Astrocyte of the cerebellum (primary cell): ENCODE measurements at regions not wholly inside any gene's neighbourhood (a gene's known extent, or its start where the extent isn't known, plus 50 kb on each side); places are given as distances from the start of the nearest gene placed in this dataset.
A peak's percentile ranks its signal among the peaks of the same experiment; 100 is the strongest.
"Not testable (repeated sequence)": the region's sequence is repeated elsewhere in the genome, so short reads cannot be mapped to it uniquely, and the experiment has no call there.

ENCODE experiments used
- DNase-seq: peaks from one replicate; pipeline ENCODE4 v3.0.0-alpha.2; 2011; ENCODE audit warnings: low read depth
- H3K4me3 ChIP-seq: 2 replicates; pipeline ENCODE4 v1.5.1; 2011; ENCODE audit warnings: mild to moderate bottlenecking, low read depth, low read length, moderate library complexity
- CTCF ChIP-seq: IDR thresholded peaks from 2 replicates; pipeline ENCODE4 v1.5.1; 2012; ENCODE audit warnings: low read length, low read depth, moderate library complexity, mild to moderate bottlenecking; ENCODE audit errors: missing control alignments
- in situ Hi-C: cut with HindIII; loops from 2 replicates; pipeline ENCODE4 v1.10.0; 2017; ENCODE audit warnings: low sequenced_read_pairs

GRCh38 chr15:81666839-81667238, 292.8 kb upstream of the TMC3 start:
- DNase-seq: no peak
- in situ Hi-C loops: no loop called here
- TF ChIP-seq CTCF: no peak
- H3K4me3 ChIP-seq: no peak overlapping the region

GRCh38 chr15:81660976-81661375, 287.0 kb upstream of the TMC3 start:
- in situ Hi-C loops: no loop called here
- no peak for DNase-seq
- TF ChIP-seq CTCF: no peak
- no peak overlapping the region for H3K4me3 ChIP-seq

DNA sequence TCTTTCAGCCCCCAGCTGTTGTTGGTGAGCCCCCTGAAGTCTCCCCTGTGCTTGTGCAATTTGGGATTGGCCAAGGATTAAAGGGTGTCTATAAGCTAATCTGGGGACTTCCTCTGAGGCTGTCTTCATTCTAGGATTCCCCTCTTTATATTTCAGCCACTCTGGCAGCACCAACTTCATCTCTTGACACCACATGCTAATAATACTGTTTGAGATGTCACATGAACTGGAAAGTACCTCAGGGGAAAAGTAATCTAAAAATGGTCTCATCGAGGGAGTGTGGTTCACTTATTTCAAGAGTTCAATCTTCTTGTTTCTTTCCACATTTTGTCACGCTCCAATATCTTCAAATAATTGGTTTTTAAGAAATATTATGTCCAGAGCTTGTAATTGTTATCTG, 279.2 kb upstream of the TMC3 start:
- in situ Hi-C loops: no loop called here
- no peak overlapping the region for H3K4me3 ChIP-seq
- DNase-seq: no peak
- TF ChIP-seq CTCF: no peak

DNA sequence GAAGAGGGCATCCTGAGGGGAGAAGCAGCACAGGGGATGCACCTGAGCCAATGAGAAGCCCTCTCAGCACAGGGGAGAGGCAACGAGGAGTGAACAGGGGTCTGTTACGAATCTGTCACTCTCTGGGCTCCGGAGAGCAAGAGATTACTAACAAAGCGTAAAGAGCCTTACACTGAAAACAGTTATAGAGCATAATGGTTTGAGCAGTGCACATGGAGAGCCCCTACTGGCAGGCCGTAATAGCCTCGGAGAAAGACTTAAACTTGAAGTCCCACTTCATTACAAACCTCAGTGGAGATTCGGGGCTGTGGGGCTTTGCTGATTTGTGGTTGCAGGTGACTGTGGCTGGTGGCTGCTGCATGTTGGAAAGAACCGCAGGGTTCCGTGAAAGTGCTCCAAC, 271.5 kb upstream of the TMC3 start:
- in situ Hi-C loops: no loop called here
- H3K4me3 ChIP-seq: no peak overlapping the region
- no peak for DNase-seq
- TF ChIP-seq CTCF: no peak

DNA sequence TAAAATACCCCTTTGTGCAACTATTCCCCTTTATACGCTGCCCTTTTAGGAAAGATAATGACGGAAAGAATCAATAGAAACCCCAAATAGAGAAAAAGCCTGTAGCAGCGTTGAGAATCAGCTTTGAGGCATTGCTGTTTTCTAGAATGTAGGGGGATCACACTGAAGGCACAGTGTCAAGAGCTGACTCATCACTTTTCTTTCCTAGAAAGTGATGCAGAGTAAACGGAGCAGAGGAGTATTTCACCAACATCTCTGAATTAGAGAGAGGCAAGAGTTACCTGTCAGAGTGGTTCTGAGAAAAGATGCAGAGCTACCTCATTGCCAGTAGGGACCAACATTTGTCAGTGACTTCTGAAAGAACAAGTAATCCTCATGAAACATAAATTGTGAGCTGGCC, 269.8 kb upstream of the TMC3 start:
- no peak overlapping the region for H3K4me3 ChIP-seq
- in situ Hi-C loops: no loop called here
- DNase-seq: no peak
- TF ChIP-seq CTCF: no peak

DNA sequence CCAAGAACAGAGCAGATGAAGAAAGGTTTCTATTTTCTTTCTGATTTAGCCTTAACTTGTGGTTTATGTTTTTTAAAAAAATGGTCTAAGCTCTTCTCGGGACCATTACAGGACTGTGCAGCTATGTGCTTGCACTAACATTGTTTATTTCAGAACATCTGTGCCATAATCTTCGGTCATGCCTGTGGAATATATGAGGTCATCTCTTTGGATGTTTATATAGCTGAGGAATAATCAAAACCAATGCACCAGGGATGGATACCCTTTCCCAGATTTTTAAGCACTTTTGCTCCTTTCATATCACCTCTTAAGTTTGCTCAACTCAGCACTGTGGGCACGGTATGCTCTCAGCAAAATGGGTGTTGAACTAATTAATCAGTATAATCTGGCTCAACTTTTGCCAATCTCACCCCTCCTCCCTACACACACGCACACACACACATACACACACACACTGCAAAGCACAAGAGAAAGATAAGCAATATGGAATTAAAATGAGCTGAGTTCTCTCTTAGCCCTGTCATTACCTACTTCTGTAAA, 268.5 kb upstream of the TMC3 start:
- no peak overlapping the region for H3K4me3 ChIP-seq
- no peak for TF ChIP-seq CTCF
- DNase-seq: peak; percentile 11
- in situ Hi-C loops: no loop called here

DNA sequence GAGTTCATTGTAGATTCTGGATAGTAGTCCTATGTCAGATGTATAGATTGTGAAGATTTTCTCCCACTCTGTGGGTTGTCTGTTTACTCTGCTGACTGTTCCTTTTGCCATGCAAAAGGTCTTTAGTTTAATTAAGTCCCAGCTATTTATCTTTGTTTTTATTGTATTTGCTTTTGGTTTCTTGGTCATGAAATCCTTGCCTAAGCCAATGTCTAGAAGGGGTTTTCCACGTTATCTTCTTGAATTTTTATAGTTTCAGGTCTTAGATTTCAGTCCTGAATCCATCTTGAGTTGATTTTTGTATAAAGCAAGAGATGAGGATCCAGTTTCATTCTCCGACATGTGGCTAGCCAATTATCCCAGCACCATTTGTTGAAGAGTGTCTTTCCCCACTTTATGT, 262.1 kb upstream of the TMC3 start:
- DNase-seq, H3K4me3 ChIP-seq, in situ Hi-C loops: not testable (repeated sequence)
